ENCODE measurements at regions not wholly inside any gene's neighbourhood (a gene's known extent, or its start where the extent isn't known, plus 50 kb on each side); places are given as distances from the start of the nearest gene placed in this dataset.

- no peaks in the 10 kb centered on the region for H3K36me3 ChIP-seq (ENCODE audit: control insufficient read depth in 2 of 2, extremely low read depth in 1 of 2, insufficient read depth in 2 of 2, low read length in 2 of 2)
- no peaks in the 10 kb centered on the region for H3K27me3 ChIP-seq (ENCODE audit: control insufficient read depth, extremely low read depth, insufficient read depth, low read length)
- H3K4me1 ChIP-seq (ENCODE audit: control insufficient read depth, extremely low read depth, insufficient read depth, low read length): no peaks in the 10 kb centered on the region
- H3K9me1 ChIP-seq (ENCODE audit: control insufficient read depth, extremely low read depth, insufficient read depth, low read length): no peaks in the 10 kb centered on the region
- no peak overlapping the region for H3K9ac ChIP-seq (ENCODE audit: control insufficient read depth, extremely low read depth, insufficient read depth, low read length)
- H3K4me2 ChIP-seq (ENCODE audit: control insufficient read depth, extremely low read depth, insufficient read depth, low read depth, low read length): no peak overlapping the region
- H3K4me3 ChIP-seq (ENCODE audit: control insufficient read depth in 2 of 3, extremely low read depth in 1 of 3, insufficient read depth in 2 of 3, low read depth in 1 of 3, low read length in 3 of 3): no peak overlapping the region
- no peak overlapping the region for H2AFZ ChIP-seq (ENCODE audit: control insufficient read depth, low read length)
- dilution Hi-C loops (cut with MboI; ENCODE audit: extremely low pct_ligation_motif_present, low sequenced_read_pairs): no loop called here
- no peak for DNase-seq (ENCODE audit: low read depth, low spot score)
- no peaks in the 10 kb centered on the region for H4K20me1 ChIP-seq (ENCODE audit: control insufficient read depth, extremely low read depth, insufficient read depth, low read length)
- no peaks in the 10 kb centered on the region for H3K9me3 ChIP-seq (ENCODE audit: control insufficient read depth, low read depth, low read length)
- TF ChIP-seq EZH2 (IDR thresholded peaks at IDR 0.05; ENCODE audit: low read length) (no peak), CTCF (optimal IDR thresholded peaks at IDR 0.05 in 1 of 3, IDR thresholded peaks at IDR 0.05 in 1 of 3, conservative IDR thresholded peaks at IDR 0.05 in 1 of 3; ENCODE audit: extremely low read depth in 1 of 3, insufficient read depth in 2 of 3, low read length in 3 of 3) (no peak)
- FAIRE-seq: no peak
- H3K79me2 ChIP-seq (ENCODE audit: control insufficient read depth, insufficient read depth, low read length): no peaks in the 10 kb centered on the region
- H3K27ac ChIP-seq (ENCODE audit: control insufficient read depth, insufficient read depth, low read length): no peak overlapping the region
These were observed 553.4 kb downstream of the SNAPC1 start for GRCh38 chr14:62315631-62316030.

GRCh38 chr14:62322216-62322615 is 560.0 kb downstream of the SNAPC1 start:
- Histone ChIP-seq H3K4me2 (ENCODE audit: control insufficient read depth, extremely low read depth, insufficient read depth, low read depth, low read length) (no peak overlapping the region), H3K4me1 (ENCODE audit: control insufficient read depth, extremely low read depth, insufficient read depth, low read length) (no peaks in the 10 kb centered on the region), H4K20me1 (ENCODE audit: control insufficient read depth, extremely low read depth, insufficient read depth, low read length) (no peaks in the 10 kb centered on the region), H3K79me2 (ENCODE audit: control insufficient read depth, insufficient read depth, low read length) (no peaks in the 10 kb centered on the region), H2AFZ (ENCODE audit: control insufficient read depth, low read length) (no peak overlapping the region), H3K27me3 (ENCODE audit: control insufficient read depth, extremely low read depth, insufficient read depth, low read length) (no peaks in the 10 kb centered on the region), H3K9me3 (ENCODE audit: control insufficient read depth, low read depth, low read length) (no peaks in the 10 kb centered on the region), H3K9me1 (ENCODE audit: control insufficient read depth, extremely low read depth, insufficient read depth, low read length) (no peaks in the 10 kb centered on the region), H3K36me3 (ENCODE audit: control insufficient read depth in 2 of 2, extremely low read depth in 1 of 2, insufficient read depth in 2 of 2, low read length in 2 of 2) (no peaks in the 10 kb centered on the region), H3K27ac (ENCODE audit: control insufficient read depth, insufficient read depth, low read length) (no peak overlapping the region), H3K4me3 (ENCODE audit: control insufficient read depth in 2 of 3, extremely low read depth in 1 of 3, insufficient read depth in 2 of 3, low read depth in 1 of 3, low read length in 3 of 3) (no peak overlapping the region), H3K9ac (ENCODE audit: control insufficient read depth, extremely low read depth, insufficient read depth, low read length) (no peak overlapping the region)
- dilution Hi-C loops (cut with MboI; ENCODE audit: extremely low pct_ligation_motif_present, low sequenced_read_pairs): no loop called here
- FAIRE-seq (no peak), DNase-seq (ENCODE audit: low read depth, low spot score) (no peak)
- TF ChIP-seq CTCF (optimal IDR thresholded peaks at IDR 0.05 in 1 of 3, IDR thresholded peaks at IDR 0.05 in 1 of 3, conservative IDR thresholded peaks at IDR 0.05 in 1 of 3; ENCODE audit: extremely low read depth in 1 of 3, insufficient read depth in 2 of 3, low read length in 3 of 3) (no peak), EZH2 (IDR thresholded peaks at IDR 0.05; ENCODE audit: low read length) (no peak)

All from keratinocyte (primary cell).